GM19455 (cell line): ENCODE measurements at regions not wholly inside any gene's neighbourhood (a gene's known extent, or its start where the extent isn't known, plus 50 kb on each side); places are given as distances from the start of the nearest gene placed in this dataset.

Source experiments
- ATAC-seq: cut with Tn5 transposase; IDR thresholded peaks from one replicate; pipeline ENCODE4 v1.9.1; 2021; ENCODE audit not compliant: unreplicated experiment

DNA sequence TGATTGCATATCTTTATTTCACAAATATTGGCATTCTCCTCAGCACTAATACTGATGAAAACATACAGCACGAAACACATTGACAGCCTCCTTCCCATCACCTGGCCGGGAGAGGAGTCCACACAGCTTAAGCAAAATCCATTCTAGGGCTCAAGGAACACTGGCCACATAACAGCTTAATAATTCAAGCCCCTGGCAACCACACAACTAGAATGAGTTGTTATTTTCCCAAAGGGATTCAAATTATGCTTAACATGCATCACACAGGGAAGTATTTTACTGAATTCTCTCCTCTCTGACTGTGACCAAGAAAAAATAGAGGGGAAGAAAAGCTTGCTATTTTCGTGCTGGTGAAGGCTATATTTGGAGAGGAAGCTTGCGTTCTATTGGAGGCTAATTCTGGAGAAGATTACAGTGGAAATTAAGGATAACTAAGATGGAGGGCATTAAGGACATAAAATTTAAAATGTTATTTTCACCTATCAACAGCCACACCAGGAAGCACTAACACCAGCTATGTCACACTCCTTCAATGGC is 198.5 kb downstream of the ADGRG6 start:
- no peak for ATAC-seq

GRCh38 chr6:142501795-142502194 is 200.0 kb downstream of the ADGRG6 start:
- ATAC-seq: no peak

GRCh38 chr6:142507065-142507464 is 205.3 kb downstream of the ADGRG6 start:
- ATAC-seq: no peak

DNA sequence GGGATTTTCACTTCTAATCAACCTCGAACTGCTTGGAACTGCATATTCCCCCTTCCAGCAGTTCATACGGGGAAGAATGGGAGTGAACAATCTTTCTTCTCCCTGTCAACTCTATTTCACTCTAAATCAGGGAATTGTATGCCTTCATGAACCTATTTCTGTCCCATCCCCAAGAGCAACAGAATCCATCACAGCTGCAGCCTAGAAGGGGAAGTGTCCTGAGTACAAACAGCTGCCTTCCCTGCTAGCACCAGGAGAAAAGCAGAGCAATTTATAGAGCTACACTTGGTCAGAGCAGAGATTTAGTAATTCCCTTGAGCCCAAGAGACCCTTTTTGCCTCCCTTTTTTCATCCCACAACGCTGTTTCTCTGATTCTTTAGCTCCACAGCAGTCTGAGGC is 208.4 kb downstream of the ADGRG6 start:
- ATAC-seq: no peak

GRCh38 chr6:142518126-142518525 is 216.3 kb downstream of the ADGRG6 start:
- no peak for ATAC-seq

DNA sequence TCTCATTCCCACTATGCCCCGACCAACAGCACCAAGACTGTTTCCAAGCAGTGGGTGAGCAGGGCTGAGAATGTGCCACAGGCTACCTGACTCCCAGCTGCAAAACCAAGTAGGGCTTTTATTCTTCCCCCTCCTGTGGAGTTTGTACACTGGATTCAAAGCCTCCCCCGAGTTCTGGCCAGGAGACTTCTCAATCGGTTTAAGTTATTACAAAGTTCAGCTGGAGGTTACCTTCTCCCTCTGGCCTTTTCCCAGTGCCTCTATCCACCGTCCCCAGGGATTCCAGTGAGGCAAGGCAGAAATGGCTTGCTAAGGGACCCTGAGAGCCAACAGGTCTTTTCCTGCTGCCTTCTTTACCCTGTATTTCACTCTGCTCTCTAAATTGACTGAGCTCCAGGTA is 217.0 kb downstream of the ADGRG6 start:
- ATAC-seq: no peak

GRCh38 chr6:142521791-142522190 is 220.0 kb downstream of the ADGRG6 start:
- ATAC-seq: no peak

DNA sequence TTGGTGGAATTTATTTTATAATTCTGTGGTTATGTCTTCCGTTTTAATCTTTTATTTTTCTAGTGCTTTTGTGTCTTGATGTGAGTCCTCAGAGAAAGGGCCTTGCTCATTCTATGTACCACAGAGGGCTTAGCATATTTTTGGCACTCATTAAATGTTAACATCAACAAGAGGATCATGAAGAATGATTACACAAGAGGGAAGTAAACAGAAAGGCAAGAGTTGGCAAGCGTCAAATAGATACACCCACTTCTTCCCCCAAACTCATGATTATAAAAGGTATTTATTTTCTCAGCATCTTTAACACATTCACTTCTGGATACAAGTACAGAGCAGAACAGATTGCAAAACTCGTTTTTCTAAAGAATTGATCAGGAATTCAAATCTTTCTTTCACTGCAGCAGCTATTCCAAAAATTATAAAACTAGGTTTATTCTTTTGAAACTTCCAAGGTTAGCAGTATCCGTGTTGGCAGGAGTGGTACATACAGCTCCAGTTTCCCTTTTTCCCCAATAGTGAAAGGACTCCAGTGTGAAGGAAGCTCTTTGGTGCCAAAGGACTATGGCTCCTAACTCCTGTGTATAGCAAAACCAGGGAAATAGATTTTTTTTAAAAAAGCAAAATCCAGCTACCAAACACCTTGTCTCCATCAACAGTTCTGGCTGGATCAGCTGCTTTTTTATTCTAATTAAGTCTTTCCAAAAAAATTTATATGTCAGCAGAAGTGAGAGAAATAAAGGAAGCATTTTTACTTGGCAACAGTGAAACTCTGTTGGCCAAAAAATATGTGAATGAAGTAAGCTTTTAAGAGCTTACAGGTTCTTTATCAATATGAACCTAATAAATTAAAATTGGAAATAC is 221.9 kb downstream of the ADGRG6 start:
- no peak for ATAC-seq

- ATAC-seq: no peak
Measured at GRCh38 chr6:142530566-142530965, 228.8 kb downstream of the ADGRG6 start.

DNA sequence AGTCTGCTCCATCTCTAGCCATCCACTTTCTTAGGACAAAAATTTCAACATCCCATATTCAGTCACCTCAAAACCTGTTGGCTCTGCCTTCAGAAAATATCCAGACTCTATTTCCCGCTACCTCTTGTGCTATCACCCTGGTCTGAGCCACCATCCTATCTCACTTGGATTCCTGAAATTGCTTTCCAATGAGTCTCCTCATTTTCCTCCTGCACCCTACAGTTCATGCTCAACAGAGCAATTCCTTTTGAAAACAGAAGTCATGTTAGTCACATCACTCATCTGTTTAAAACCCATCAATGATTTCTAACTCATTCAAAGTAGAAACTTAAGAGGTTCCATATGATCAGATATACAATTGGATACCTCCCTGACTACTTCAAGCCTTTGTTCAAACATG is 229.9 kb downstream of the ADGRG6 start:
- ATAC-seq: no peak

- ATAC-seq: no peak
Measured at GRCh38 chr6:142534076-142534475, 232.3 kb downstream of the ADGRG6 start.

DNA sequence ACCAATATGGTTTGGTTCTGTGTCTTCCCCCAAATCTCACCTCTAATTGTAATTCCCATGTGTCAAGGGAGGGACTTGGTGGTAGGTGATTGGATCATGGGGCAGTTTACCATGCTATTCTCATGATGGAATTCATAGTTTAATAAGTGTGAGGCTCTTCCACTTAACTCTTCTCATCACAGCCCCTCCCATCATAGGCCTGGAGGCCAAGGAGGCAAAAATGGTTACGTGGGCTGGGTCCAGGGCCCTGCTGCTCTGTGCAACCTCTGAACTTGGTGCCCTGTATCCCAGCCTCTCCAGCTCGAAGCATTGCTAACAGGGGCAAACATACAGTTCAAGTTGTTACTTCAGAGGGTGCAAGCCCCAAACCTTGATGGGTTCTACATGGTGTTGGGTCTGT is 232.7 kb downstream of the ADGRG6 start:
- ATAC-seq: no peak

- no peak for ATAC-seq
Measured at GRCh38 chr6:142537612-142538478, 236.0 kb downstream of the ADGRG6 start.

DNA sequence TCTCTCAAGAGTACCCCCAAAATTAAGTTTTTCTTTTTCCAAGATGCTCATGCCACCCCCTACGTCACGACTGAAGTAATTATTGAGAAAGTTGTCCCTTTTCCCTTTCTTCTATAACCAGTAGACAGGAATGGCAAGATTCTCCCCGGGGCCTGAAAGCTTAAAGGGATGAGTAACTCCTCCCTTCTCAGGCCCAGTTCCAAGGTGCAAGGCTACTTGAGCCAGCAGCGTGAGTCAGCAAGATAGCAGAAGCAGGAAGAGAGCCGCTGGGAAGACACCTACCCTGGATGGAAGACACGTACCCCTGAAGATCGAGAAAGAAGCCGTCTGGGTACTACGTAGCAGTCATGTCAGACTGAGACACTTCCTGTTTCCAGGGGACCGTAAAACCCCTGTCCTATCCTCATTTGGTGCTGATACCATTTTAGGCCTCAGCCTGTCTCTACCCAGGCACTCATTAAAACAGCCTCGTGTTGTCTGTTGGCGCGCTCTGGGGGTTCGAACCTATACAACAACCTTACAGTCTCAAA is 241.0 kb downstream of the ADGRG6 start:
- ATAC-seq: no peak

DNA sequence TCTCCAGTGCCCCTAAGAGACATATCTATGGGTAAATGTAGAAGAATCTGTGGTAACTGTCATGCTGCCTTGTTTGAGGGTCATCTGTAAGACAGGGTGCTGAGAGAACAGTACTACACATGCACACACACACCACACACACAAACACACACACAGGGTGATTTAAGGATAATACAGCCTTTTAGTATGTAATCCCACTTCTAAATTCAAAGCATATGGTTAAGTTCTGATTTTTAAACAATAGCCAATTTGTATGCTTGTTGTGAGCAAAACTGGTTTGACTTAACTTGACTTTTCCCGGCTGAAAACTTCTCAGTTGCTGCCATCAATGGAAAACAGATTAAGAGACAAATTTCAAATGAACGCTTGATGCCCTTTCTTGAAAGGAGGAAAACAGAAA is 241.8 kb downstream of the ADGRG6 start:
- ATAC-seq: no peak

DNA sequence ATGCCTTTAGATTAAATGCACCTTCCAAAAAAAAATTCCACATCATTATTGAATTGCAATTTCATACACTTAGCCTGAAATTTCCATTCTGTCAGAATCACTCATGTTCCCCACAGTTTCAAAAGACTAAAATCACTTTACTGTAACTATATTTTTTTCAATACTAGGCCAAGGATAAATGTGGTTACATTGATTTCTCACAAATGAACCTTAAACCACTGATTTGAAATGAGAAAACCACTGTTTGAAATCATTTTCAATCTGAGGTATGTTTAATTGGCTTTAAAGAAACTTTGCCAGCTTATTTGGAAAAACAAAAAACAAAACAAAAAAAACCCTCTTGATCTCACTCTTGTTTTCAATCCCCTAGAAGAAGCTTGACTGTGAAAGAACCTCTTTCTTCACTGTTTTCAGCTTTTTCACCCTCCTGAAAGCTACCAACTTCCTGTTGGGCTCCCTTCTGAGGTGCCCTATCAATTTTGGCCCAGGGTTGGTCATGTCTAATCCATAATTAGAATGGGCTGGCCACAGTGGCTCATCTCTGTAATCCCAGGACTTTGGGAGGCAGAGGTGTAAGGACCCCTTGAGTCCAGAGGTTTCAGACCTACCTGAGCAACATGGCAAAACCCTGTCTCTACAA is 242.5 kb downstream of the ADGRG6 start:
- no peak for ATAC-seq

DNA sequence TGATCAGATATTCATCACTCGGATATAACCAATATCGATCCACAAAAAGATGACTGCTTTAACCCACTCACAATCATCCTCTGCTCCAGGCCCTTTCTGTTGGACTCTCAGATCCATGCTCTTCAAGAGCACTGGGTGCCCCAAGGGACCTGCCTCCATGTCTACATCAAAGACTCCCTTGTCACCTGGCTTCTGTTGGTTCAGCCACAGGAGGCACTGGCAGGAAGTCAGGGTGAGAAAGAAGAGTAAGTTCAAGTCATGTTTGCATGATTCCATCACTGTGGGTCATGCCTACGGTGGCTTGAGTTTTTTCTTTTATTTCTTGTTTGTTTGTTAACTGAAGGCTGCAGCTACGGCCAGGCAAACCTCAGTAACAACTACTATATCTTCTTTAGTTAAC is 243.3 kb downstream of the ADGRG6 start:
- ATAC-seq: no peak

DNA sequence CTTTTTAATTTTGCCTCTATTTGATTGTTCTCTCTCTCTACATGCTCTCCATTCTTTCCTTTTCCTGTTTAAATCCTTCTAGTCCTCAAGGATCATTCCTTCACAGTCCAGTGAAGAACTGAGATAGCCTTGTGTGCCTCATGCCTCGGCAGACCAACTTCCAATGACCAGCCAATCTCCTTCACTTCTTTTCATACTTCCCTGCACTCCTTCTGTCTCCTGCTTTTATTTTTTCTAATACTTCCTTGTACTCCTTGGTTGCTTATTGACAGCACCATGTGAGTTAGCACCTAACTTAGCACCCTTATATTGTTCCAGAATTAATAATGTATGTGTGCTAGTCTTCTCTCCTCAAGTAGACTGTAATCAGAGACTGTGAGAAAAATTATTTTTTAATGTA is 246.8 kb downstream of the ADGRG6 start:
- ATAC-seq: no peak

DNA sequence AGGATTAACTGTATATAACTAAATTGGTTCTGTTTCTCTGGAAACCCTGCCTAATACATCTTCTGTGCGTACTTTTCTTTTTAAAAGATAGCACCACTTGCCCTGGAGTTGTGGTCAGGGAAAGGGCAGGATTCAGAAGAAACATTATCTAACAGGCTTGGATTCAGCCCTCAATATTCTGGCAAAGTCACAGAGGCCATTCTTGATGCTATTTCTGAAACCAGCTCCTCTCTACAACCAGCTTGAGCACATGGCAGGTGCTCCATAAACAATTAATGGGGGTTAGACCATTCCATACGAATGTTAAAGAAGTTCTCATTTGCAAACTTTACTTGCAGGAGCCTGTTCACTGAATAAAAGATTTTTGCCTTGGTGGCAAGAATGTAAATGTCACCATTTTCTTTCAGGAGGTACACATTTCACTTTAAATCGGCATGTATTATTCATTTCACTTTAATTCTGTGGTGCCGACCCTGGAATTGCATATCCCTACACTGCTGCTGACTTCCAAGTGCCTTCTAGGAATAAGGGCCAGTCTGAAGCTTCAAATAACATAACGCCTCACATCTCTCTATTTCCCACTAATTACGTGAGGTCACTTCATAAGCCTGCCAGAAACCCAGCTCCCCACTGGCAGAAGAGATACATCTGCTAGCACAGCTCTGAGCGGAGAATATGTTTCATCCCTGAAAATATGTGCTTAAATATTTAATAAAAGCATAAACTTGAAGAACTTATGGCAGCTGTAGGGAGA is 248.7 kb downstream of the ADGRG6 start:
- no peak for ATAC-seq

- ATAC-seq: no peak
Measured at GRCh38 chr6:142551274-142551811, 249.5 kb downstream of the ADGRG6 start.
